ENCODE measurements at regions not wholly inside any gene's neighbourhood (a gene's known extent, or its start where the extent isn't known, plus 50 kb on each side); places are given as distances from the start of the nearest gene placed in this dataset.

GRCh38 chr21:39024538-39024937 lies 158.7 kb downstream of the PSMG1 start:
- Histone ChIP-seq H3K4me3 (no peak overlapping the region), H3K36me3 (no peaks in the 10 kb centered on the region), H3K4me1 (peaks cover 20 to 26% of the 10 kb centered on the region in 2 donors), H3K9me3 (peaks cover 0 to 2% of the 10 kb centered on the region in 2 donors), H3K27me3 (no peaks in the 10 kb centered on the region), H3K27ac (no peak overlapping the region)
- ATAC-seq (no peak), DNase-seq (no peak)
- intact Hi-C loops (cut with DNase I): no loop called here
- no peak for TF ChIP-seq CTCF (IDR thresholded peaks at IDR 0.05)

GRCh38 chr21:39022863-39023693 lies 160.2 kb downstream of the PSMG1 start:
- peaks cover 20 to 26% of the 10 kb centered on the region in 2 donors for H3K4me1 ChIP-seq
- H3K36me3 ChIP-seq: no peaks in the 10 kb centered on the region
- intact Hi-C loops (cut with DNase I): no loop called here
- ATAC-seq (peak; percentile 81), DNase-seq (peak in 1 of 4 donors; percentile 88)
- H3K9me3 ChIP-seq: peaks cover 0 to 2% of the 10 kb centered on the region in 2 donors
- H3K27ac ChIP-seq: peak overlapping the region; percentile 29 to 53
- no peak for TF ChIP-seq CTCF (IDR thresholded peaks at IDR 0.05)
- no peak overlapping the region for H3K4me3 ChIP-seq
- no peaks in the 10 kb centered on the region for H3K27me3 ChIP-seq

GRCh38 chr21:39022466-39022862 lies 160.8 kb downstream of the PSMG1 start:
- peaks cover 20 to 26% of the 10 kb centered on the region in 2 donors for H3K4me1 ChIP-seq
- no peaks in the 10 kb centered on the region for H3K36me3 ChIP-seq
- H3K9me3 ChIP-seq: peaks cover 0 to 2% of the 10 kb centered on the region in 2 donors
- no peak for TF ChIP-seq CTCF (IDR thresholded peaks at IDR 0.05)
- H3K27ac ChIP-seq: peak overlapping the region; percentile 29 to 53
- H3K4me3 ChIP-seq: no peak overlapping the region
- DNase-seq (no peak), ATAC-seq (peak; percentile 3)
- intact Hi-C loops (cut with DNase I): no loop called here
- no peaks in the 10 kb centered on the region for H3K27me3 ChIP-seq

- Histone ChIP-seq H3K36me3 (no peaks in the 10 kb centered on the region), H3K27me3 (no peaks in the 10 kb centered on the region), H3K27ac (peak overlapping the region in 1 of 2 donors; percentile 53), H3K4me1 (peaks cover 20 to 29% of the 10 kb centered on the region in 2 donors), H3K9me3 (peaks cover 0 to 2% of the 10 kb centered on the region in 2 donors), H3K4me3 (no peak overlapping the region)
- intact Hi-C loops (cut with DNase I): no loop called here
- no peak for TF ChIP-seq CTCF (IDR thresholded peaks at IDR 0.05)
- ATAC-seq (no peak), DNase-seq (no peak)
Observed at GRCh38 chr21:39022035-39022434, 161.2 kb downstream of the PSMG1 start.

GRCh38 chr21:39021478-39021832 lies 161.8 kb downstream of the PSMG1 start:
- ATAC-seq (peak; percentile 4), DNase-seq (no peak)
- Histone ChIP-seq H3K9me3 (peaks cover 0 to 2% of the 10 kb centered on the region in 2 donors), H3K36me3 (no peaks in the 10 kb centered on the region), H3K27ac (peak overlapping the region in 1 of 2 donors; percentile 48), H3K27me3 (no peaks in the 10 kb centered on the region), H3K4me3 (no peak overlapping the region), H3K4me1 (peaks cover 20 to 35% of the 10 kb centered on the region in 2 donors)
- no peak for TF ChIP-seq CTCF (IDR thresholded peaks at IDR 0.05)
- intact Hi-C loops (cut with DNase I): no loop called here

Data from left lung (tissue), 4 donors.